B cell (primary cell): ENCODE measurements at regions not wholly inside any gene's neighbourhood (a gene's known extent, or its start where the extent isn't known, plus 50 kb on each side); places are given as distances from the start of the nearest gene placed in this dataset.

ENCODE experiments used
- ATAC-seq: fragments of 200-7000 bp; cut with Tn5 transposase; one replicate; pipeline ENCODE4 v1.10.0; 2021; ENCODE audit warnings: low read depth, mild to moderate bottlenecking, moderate number of reproducible peaks, moderate library complexity
- CTCF ChIA-PET: fragments of 350-600 bp; sonication (Branson Sonifier 250); formaldehyde crosslinking; loops from one replicate; lab custom pipeline; 2021; ENCODE audit warnings: antibody characterized with exemption, inconsistent platforms; lab: Charles Lee
- POLR2A ChIA-PET: fragments of 350-600 bp; sonication (Branson Sonifier 250); formaldehyde crosslinking; loops from one replicate; lab custom pipeline; 2021; ENCODE audit warnings: antibody characterized with exemption; lab: Charles Lee
- DNase-seq: peaks from one replicate; pipeline ENCODE4 v3.0.0; 2013
- H2AFZ ChIP-seq: 2 replicates; pipeline ENCODE4 v1.6.1; 2012; ENCODE audit warnings: mild to moderate bottlenecking, low read depth, low read length; ENCODE audit not compliant: insufficient read depth, poor library complexity, severe bottlenecking
- H3K27ac ChIP-seq, 2 donors: 1 replicate in 1 of 2; 2 replicates in 1 of 2; pipeline ENCODE4 v1.5.1; 2012 to 2013; ENCODE audit warnings: low read length in 2 of 2, mild to moderate bottlenecking in 2 of 2, moderate library complexity in 1 of 2
- H3K27me3 ChIP-seq, 4 experiments: fragments of 200-600 bp in 1 of 4; sonication (generic) in 1 of 4; replicated peaks in 1 of 4; 1 replicate in 2 of 4; 2 replicates in 2 of 4; pipeline versions ENCODE4 v1.6.1 to v1.7.0; 2013 to 2016; ENCODE audit warnings: low read length in 3 of 4, mild to moderate bottlenecking in 2 of 4, mixed read lengths in 1 of 4, moderate library complexity in 1 of 4; ENCODE audit not compliant: insufficient read depth in 4 of 4, control insufficient read depth in 3 of 4; ENCODE audit errors: control extremely low read depth in 1 of 4
- H3K36me3 ChIP-seq, 2 experiments: replicated peaks in 1 of 2; 1 replicate in 1 of 2; 2 replicates in 1 of 2; pipeline versions ENCODE4 v1.6.1 to v1.7.1; 2013; ENCODE audit warnings: low read length in 1 of 2; ENCODE audit not compliant: insufficient read depth in 2 of 2, control insufficient read depth in 1 of 2; ENCODE audit errors: control extremely low read depth in 1 of 2, extremely low read depth in 1 of 2
- H3K4me1 ChIP-seq, 2 donors: fragments of 200-600 bp in 1 of 2; sonication (generic) in 1 of 2; 1 replicate in 1 of 2; 2 replicates in 1 of 2; pipeline versions ENCODE4 v1.5.1 to v1.6.1; 2013 to 2017; ENCODE audit warnings: low read length in 2 of 2; ENCODE audit not compliant: control insufficient read depth in 2 of 2, insufficient read depth in 2 of 2
- H3K4me2 ChIP-seq: replicated peaks from 2 replicates; pipeline ENCODE3; 2012; ENCODE audit warnings: mild to moderate bottlenecking, low read depth, low read length; ENCODE audit not compliant: poor library complexity, severe bottlenecking
- H3K4me3 ChIP-seq, 5 experiments: fragments of 200-600 bp in 1 of 5; sonication (generic) in 1 of 5; 1 replicate in 3 of 5; 2 replicates in 2 of 5; pipeline versions ENCODE4 v1.5.1 to v1.7.0; 2011 to 2016; ENCODE audit warnings: low read length in 4 of 5, mild to moderate bottlenecking in 4 of 5, low read depth in 2 of 5, control low read depth in 1 of 5, moderate library complexity in 1 of 5; ENCODE audit not compliant: insufficient read depth in 1 of 5; ENCODE audit errors: control extremely low read depth in 1 of 5, extremely low read depth in 1 of 5
- H3K79me2 ChIP-seq: fragments of 200-600 bp; sonication (generic); one replicate; pipeline ENCODE4 v1.6.0; 2016; ENCODE audit warnings: low read length; ENCODE audit not compliant: control insufficient read depth, insufficient read depth
- H3K9ac ChIP-seq: fragments of 200-600 bp; sonication (generic); 2 replicates; pipeline ENCODE4 v1.6.1; 2017; ENCODE audit warnings: mild to moderate bottlenecking, low read length, moderate library complexity
- H3K9me3 ChIP-seq, 3 donors: one replicate each; pipeline versions ENCODE4 v1.6.1 to v1.7.1; 2013; ENCODE audit warnings: low read length in 2 of 3; ENCODE audit not compliant: control insufficient read depth in 2 of 3, insufficient read depth in 1 of 3; ENCODE audit errors: control extremely low read depth in 1 of 3
- H4K20me1 ChIP-seq: 2 replicates; pipeline ENCODE4 v1.6.0; 2012; ENCODE audit warnings: mild to moderate bottlenecking, low read length; ENCODE audit not compliant: insufficient read depth, control insufficient read depth, poor library complexity, severe bottlenecking
- H3K27ac Mint-ChIP-seq: one replicate; pipeline ENCODE4 v1.8.0; 2021; ENCODE audit warnings: mixed read lengths
- H3K27me3 Mint-ChIP-seq: one replicate; pipeline ENCODE4 v1.8.0; 2021; ENCODE audit warnings: mixed read lengths
- H3K4me1 Mint-ChIP-seq: one replicate; pipeline ENCODE4 v1.8.0; 2021; ENCODE audit warnings: mixed read lengths
- H3K4me3 Mint-ChIP-seq: one replicate; pipeline ENCODE4 v1.8.0; 2021; ENCODE audit warnings: mixed read lengths
- H3K9me3 Mint-ChIP-seq: one replicate; pipeline ENCODE4 v1.8.0; 2022; ENCODE audit warnings: mixed read lengths; ENCODE audit not compliant: insufficient read depth
- EZH2 ChIP-seq: IDR thresholded peaks from 2 replicates; pipeline ENCODE4 v1.6.1; 2012; ENCODE audit warnings: borderline replicate concordance, low read depth, mild to moderate bottlenecking, moderate library complexity, low read length; ENCODE audit not compliant: insufficient read depth, poor library complexity, severe bottlenecking
- WGBS: methylation state at CpG from one replicate; pipeline ENCODE4 v1.1.5; 2013; ENCODE audit warnings: missing lambda C conversion rate; ENCODE audit not compliant: insufficient coverage; 5-methylcytosine and 5-hydroxymethylcytosine counted together
- intact Hi-C: fragments of 100-400 bp; cut with micrococcal nuclease; formaldehyde crosslinking; loops from one replicate; pipeline ENCODE4 v1.10.0; 2022
- TF ChIP-seq, protein P1 (sequence below): fragments of 200-600 bp; IDR thresholded peaks from one replicate; pipeline ENCODE4 v1.8.0; 2022; ENCODE audit warnings: antibody characterized with exemption, mild to moderate bottlenecking

DNA sequence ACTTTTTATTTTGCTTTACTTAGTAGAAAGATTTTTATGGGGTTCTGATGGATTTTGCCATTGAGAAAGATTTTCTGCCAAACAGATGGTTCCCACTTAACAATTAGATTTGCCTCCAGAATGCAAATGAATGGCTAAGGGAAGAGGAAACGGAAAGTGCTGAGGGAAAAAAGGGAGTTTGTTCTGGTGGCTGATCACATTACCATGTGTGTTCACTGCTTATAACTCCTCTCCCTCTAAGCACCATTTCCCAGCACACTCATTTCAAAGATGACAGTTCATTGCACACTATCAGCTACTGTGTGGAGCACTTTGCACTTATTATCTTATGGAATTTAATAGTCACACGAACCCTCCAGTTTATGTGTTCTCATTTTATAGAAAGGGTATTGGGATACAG is 68.0 kb upstream of the GRID2 start:
- Histone ChIP-seq H4K20me1 (no peaks in the 10 kb centered on the region), H3K9ac (no peak overlapping the region), H3K4me3 (no peak overlapping the region), H3K27ac (no peak overlapping the region), H3K4me2 (no peak overlapping the region), H3K36me3 (no peaks in the 10 kb centered on the region), H3K4me1 (no peaks in the 10 kb centered on the region), H3K79me2 (no peaks in the 10 kb centered on the region), H3K9me3 (no peaks in the 10 kb centered on the region), H3K27me3 (no peaks in the 10 kb centered on the region), H2AFZ (no peak overlapping the region)
- TF ChIP-seq, protein P1, sequence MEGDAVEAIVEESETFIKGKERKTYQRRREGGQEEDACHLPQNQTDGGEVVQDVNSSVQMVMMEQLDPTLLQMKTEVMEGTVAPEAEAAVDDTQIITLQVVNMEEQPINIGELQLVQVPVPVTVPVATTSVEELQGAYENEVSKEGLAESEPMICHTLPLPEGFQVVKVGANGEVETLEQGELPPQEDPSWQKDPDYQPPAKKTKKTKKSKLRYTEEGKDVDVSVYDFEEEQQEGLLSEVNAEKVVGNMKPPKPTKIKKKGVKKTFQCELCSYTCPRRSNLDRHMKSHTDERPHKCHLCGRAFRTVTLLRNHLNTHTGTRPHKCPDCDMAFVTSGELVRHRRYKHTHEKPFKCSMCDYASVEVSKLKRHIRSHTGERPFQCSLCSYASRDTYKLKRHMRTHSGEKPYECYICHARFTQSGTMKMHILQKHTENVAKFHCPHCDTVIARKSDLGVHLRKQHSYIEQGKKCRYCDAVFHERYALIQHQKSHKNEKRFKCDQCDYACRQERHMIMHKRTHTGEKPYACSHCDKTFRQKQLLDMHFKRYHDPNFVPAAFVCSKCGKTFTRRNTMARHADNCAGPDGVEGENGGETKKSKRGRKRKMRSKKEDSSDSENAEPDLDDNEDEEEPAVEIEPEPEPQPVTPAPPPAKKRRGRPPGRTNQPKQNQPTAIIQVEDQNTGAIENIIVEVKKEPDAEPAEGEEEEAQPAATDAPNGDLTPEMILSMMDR, result no peak
- no peak for TF ChIP-seq EZH2
- peaks cover 3% of the 10 kb centered on the region for H3K9me3 Mint-ChIP-seq
- H3K27me3 Mint-ChIP-seq, result no peaks in the 10 kb centered on the region
- no peak overlapping the region for H3K27ac Mint-ChIP-seq
- H3K4me1 Mint-ChIP-seq, result no peaks in the 10 kb centered on the region
- no CpG with 5 or more reads among the region's 2 CpGs for WGBS
- CTCF ChIA-PET, result no interaction called here
- intact Hi-C loops, result no loop called here
- DNase-seq (no peak), ATAC-seq (no peak)
- no peak overlapping the region for H3K4me3 Mint-ChIP-seq
- POLR2A ChIA-PET, result no interaction called here

DNA sequence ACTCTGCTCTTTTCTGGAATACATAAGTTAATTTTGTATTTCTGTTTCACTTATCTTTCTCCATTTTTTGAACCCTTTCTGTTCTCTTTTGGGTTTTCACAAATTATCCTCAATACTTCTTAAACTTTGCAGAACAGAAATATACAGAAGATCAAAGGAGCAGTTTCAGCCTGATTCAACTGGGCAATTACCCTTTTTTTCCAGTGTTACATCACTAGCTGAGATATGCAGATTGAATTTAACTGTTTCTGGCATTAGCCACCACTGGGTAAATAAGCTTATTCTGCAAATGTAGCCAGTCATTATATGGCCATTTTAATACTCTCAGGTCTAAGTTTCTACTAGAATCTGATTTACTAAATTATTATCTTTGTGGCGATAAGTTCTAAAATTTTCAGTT is 66.9 kb upstream of the GRID2 start:
- Histone ChIP-seq H3K27ac (no peak overlapping the region), H3K36me3 (no peaks in the 10 kb centered on the region), H3K27me3 (no peaks in the 10 kb centered on the region), H3K4me1 (no peaks in the 10 kb centered on the region), H3K4me3 (no peak overlapping the region), H3K79me2 (no peaks in the 10 kb centered on the region), H3K9ac (no peak overlapping the region), H3K4me2 (no peak overlapping the region), H3K9me3 (no peaks in the 10 kb centered on the region), H4K20me1 (no peaks in the 10 kb centered on the region), H2AFZ (no peak overlapping the region)
- Mint-ChIP-seq H3K4me3 (no peak overlapping the region), H3K27me3 (no peaks in the 10 kb centered on the region), H3K9me3 (peaks cover 5% of the 10 kb centered on the region), H3K27ac (no peak overlapping the region), H3K4me1 (no peaks in the 10 kb centered on the region)
- ATAC-seq (no peak), DNase-seq (no peak)
- ChIA-PET CTCF (no interaction called here), POLR2A (no interaction called here)
- no CpG with 5 or more reads among the region's 1 CpG for WGBS
- TF ChIP-seq, protein P1, result no peak
- no peak for TF ChIP-seq EZH2
- intact Hi-C loops, result no loop called here
